IPS-18a (cell line): ENCODE measurements at regions not wholly inside any gene's neighbourhood (a gene's known extent, or its start where the extent isn't known, plus 50 kb on each side); places are given as distances from the start of the nearest gene placed in this dataset.

Experiments
- H3K27ac ChIP-seq: one replicate; pipeline ENCODE4 v1.5.1; 2013; ENCODE audit warnings: low read length
- H3K27me3 ChIP-seq: one replicate; pipeline ENCODE4 v1.6.1; 2013; ENCODE audit warnings: mild to moderate bottlenecking, low read length; ENCODE audit not compliant: control insufficient read depth, insufficient read depth
- H3K36me3 ChIP-seq: one replicate; pipeline ENCODE4 v1.6.1; 2013; ENCODE audit warnings: low read depth, low read length; ENCODE audit not compliant: control insufficient read depth
- H3K4me1 ChIP-seq: one replicate; pipeline ENCODE4 v1.6.1; 2013; ENCODE audit warnings: low read depth, low read length; ENCODE audit not compliant: control insufficient read depth
- H3K4me3 ChIP-seq: one replicate; pipeline ENCODE4 v1.5.1; 2013; ENCODE audit warnings: low read length
- H3K9ac ChIP-seq: one replicate; pipeline ENCODE4 v1.6.1; 2013; ENCODE audit warnings: mild to moderate bottlenecking, low read length, moderate library complexity
- H3K9me3 ChIP-seq: one replicate; pipeline ENCODE4 v1.6.1; 2013; ENCODE audit warnings: low read depth, low read length; ENCODE audit not compliant: control insufficient read depth

- Histone ChIP-seq H3K9ac (no peak overlapping the region), H3K4me3 (no peak overlapping the region), H3K9me3 (no peaks in the 10 kb centered on the region), H3K36me3 (no peaks in the 10 kb centered on the region), H3K4me1 (no peaks in the 10 kb centered on the region), H3K27me3 (no peaks in the 10 kb centered on the region), H3K27ac (no peak overlapping the region)
These were observed 255.9 kb downstream of the NFKBIZ start for GRCh38 chr3:102105193-102105592.

GRCh38 chr3:102106416-102107097 is 257.2 kb downstream of the NFKBIZ start:
- H3K4me3 ChIP-seq = no peak overlapping the region
- no peaks in the 10 kb centered on the region for H3K4me1 ChIP-seq
- no peaks in the 10 kb centered on the region for H3K27me3 ChIP-seq
- no peak overlapping the region for H3K27ac ChIP-seq
- H3K9me3 ChIP-seq = no peaks in the 10 kb centered on the region
- no peaks in the 10 kb centered on the region for H3K36me3 ChIP-seq
- no peak overlapping the region for H3K9ac ChIP-seq

GRCh38 chr3:102112704-102113230 is 263.5 kb downstream of the NFKBIZ start:
- no peak overlapping the region for H3K4me3 ChIP-seq
- H3K4me1 ChIP-seq = no peaks in the 10 kb centered on the region
- no peaks in the 10 kb centered on the region for H3K9me3 ChIP-seq
- no peaks in the 10 kb centered on the region for H3K27me3 ChIP-seq
- no peak overlapping the region for H3K9ac ChIP-seq
- no peak overlapping the region for H3K27ac ChIP-seq
- no peaks in the 10 kb centered on the region for H3K36me3 ChIP-seq

DNA sequence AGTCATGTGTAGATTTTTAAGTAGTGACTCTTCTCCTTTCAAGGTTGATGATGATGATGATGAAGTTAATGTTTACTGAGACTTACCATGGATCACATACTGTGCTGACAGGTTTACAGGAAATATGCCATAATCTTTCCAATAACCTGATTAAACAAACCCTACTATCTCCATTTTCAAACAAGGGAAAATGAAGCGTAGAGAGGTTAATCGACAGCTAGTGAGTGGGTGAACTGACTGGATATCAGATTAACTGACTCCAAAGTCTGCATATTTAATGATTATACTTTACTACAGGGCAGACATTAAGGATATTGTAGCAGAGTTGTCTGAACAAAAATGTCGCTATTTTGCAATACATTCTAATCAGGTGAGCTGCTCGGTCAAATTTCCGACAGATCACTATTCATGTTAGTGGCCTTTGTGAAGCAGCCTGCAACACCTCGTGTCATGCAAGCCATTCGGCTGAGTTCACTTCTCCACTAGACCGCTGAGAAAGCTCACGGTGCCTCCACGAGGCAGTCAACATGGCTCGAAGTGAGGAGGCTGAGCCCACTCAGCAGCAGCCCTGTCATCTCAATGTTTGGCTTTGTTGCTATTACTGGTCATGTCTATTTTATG is 264.2 kb downstream of the NFKBIZ start:
- Histone ChIP-seq H3K27ac (no peak overlapping the region), H3K4me3 (no peak overlapping the region), H3K9me3 (no peaks in the 10 kb centered on the region), H3K9ac (no peak overlapping the region), H3K4me1 (no peaks in the 10 kb centered on the region), H3K36me3 (no peaks in the 10 kb centered on the region), H3K27me3 (no peaks in the 10 kb centered on the region)

DNA sequence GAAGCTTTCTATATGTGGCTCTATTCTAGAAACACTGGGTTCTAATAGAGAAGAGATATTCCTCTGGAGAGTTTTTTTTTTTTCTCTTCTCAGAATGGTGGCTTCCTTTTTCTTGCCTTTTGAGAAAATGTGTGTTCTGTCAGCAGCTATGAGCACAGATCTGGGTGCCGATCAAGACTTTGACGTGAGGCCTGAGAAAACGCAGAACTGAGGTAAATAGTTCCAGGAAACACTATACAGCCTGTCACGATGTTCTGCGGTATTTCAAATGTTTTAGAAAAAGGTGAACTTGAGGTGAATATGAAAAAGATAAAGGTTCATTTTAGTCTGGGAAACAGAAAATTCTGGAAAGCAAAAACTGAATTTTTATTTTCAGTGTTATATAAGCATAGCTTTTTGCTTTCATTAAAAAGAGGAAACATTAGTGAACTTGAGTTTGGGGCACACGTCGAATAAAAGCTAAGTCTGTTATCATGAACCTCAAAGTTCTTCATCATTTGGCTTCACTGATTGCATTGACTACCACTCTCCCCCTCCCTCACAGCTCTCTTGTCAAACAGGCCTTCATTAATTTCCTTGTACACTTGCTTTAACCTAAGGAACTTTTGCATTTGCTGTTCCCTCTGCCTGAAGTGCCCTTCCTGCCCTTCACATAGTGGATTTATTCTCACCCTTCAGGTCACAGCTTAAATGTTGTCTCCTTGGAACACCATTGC is 265.1 kb downstream of the NFKBIZ start:
- H3K36me3 ChIP-seq = no peaks in the 10 kb centered on the region
- H3K27me3 ChIP-seq = no peaks in the 10 kb centered on the region
- H3K27ac ChIP-seq = no peak overlapping the region
- H3K9me3 ChIP-seq = no peaks in the 10 kb centered on the region
- H3K4me1 ChIP-seq = no peaks in the 10 kb centered on the region
- no peak overlapping the region for H3K4me3 ChIP-seq
- no peak overlapping the region for H3K9ac ChIP-seq

- H3K9ac ChIP-seq = no peak overlapping the region
- H3K27ac ChIP-seq = no peak overlapping the region
- no peaks in the 10 kb centered on the region for H3K36me3 ChIP-seq
- H3K27me3 ChIP-seq = no peaks in the 10 kb centered on the region
- no peak overlapping the region for H3K4me3 ChIP-seq
- H3K4me1 ChIP-seq = no peaks in the 10 kb centered on the region
- no peaks in the 10 kb centered on the region for H3K9me3 ChIP-seq
These were observed 273.2 kb downstream of the NFKBIZ start for GRCh38 chr3:102122527-102122926.

- Histone ChIP-seq H3K9ac (no peak overlapping the region), H3K36me3 (no peaks in the 10 kb centered on the region), H3K9me3 (no peaks in the 10 kb centered on the region), H3K4me3 (no peak overlapping the region), H3K27me3 (no peaks in the 10 kb centered on the region), H3K27ac (no peak overlapping the region), H3K4me1 (no peaks in the 10 kb centered on the region)
These were observed 274.4 kb downstream of the NFKBIZ start for GRCh38 chr3:102123590-102124190.

DNA sequence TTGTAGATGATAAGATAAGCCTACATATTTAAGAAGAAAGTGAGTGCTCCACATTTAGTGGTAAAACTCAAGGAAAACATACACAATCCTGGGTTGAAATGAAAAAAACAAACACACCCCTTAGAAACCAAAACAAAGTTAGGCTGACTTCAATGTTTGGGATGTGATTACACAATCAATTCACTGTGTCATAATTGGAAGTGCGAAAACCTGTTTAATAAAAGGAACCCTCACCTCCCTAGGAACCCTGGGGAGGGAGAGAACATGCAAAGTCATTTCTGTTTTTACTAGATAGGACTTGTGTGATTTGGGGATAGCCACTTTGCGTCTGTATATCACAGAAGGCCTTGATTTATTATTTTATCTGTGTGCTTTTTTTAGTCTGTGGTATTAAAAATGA is 275.0 kb downstream of the NFKBIZ start:
- H3K27me3 ChIP-seq = no peaks in the 10 kb centered on the region
- H3K9ac ChIP-seq = no peak overlapping the region
- no peaks in the 10 kb centered on the region for H3K36me3 ChIP-seq
- H3K27ac ChIP-seq = no peak overlapping the region
- H3K4me1 ChIP-seq = no peaks in the 10 kb centered on the region
- H3K9me3 ChIP-seq = no peaks in the 10 kb centered on the region
- H3K4me3 ChIP-seq = no peak overlapping the region

DNA sequence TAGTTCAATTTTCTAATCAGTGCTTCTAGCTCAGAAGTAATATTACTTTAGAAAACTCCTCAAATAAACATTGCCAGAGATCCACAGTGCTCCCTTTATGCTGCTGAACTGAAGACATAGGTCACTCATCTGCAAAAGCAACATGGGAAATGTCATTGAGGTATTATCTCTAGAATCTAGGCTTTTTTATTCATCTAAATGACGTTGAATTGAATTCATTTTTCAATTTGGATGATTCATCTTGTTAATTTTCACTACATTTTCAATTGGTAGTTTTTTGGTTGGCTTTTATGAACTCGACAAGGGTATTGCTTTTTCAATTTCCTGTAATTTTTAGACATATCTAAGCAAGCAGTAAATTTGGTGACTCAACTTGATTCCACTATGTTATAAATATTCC is 275.4 kb downstream of the NFKBIZ start:
- no peaks in the 10 kb centered on the region for H3K9me3 ChIP-seq
- H3K4me3 ChIP-seq = no peak overlapping the region
- no peak overlapping the region for H3K27ac ChIP-seq
- H3K27me3 ChIP-seq = no peaks in the 10 kb centered on the region
- H3K4me1 ChIP-seq = no peaks in the 10 kb centered on the region
- H3K9ac ChIP-seq = no peak overlapping the region
- no peaks in the 10 kb centered on the region for H3K36me3 ChIP-seq

DNA sequence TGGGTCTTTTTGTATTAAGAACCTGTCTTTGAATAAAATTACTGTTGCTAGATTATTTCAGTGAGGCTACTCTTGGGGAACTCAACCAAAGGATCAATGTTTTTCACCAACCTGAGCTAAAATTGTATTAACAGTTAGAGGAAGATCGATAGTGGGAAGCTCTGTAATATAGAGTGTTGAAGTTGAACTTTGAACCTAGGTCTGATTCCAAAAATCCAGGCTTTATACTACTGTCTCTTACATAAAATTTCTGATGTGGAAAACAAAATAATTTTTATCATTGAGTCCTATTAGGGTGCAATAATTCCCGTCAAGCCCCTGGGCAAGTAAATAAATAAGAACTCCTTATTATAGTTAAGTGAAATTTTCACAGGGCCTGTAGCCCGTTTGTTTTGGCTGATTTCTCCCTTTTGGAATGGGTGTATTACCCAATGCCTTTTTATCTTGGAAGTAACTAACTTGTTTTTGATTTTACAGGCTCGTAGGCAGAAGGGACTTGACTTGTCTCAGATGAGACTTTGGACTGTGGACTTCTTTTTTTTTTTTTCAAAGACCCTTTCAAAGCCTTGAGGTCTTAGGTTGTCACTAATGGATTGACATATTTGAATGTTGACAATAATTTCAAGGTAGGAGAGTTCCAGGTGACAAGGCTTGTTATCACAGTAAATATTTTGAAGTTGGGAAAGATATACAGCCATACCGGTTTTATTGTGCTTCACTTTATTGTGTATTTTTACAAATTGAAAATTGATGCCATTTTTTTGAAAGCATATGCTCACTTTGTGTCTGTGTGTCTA is 276.1 kb downstream of the NFKBIZ start:
- Histone ChIP-seq H3K27ac (no peak overlapping the region), H3K27me3 (no peaks in the 10 kb centered on the region), H3K4me1 (no peaks in the 10 kb centered on the region), H3K4me3 (no peak overlapping the region), H3K9me3 (no peaks in the 10 kb centered on the region), H3K36me3 (no peaks in the 10 kb centered on the region), H3K9ac (no peak overlapping the region)

GRCh38 chr3:102125994-102126368 is 276.7 kb downstream of the NFKBIZ start:
- no peak overlapping the region for H3K9ac ChIP-seq
- no peaks in the 10 kb centered on the region for H3K9me3 ChIP-seq
- no peaks in the 10 kb centered on the region for H3K36me3 ChIP-seq
- H3K4me1 ChIP-seq = no peaks in the 10 kb centered on the region
- no peaks in the 10 kb centered on the region for H3K27me3 ChIP-seq
- H3K4me3 ChIP-seq = no peak overlapping the region
- H3K27ac ChIP-seq = no peak overlapping the region
